HUES48 (cell line): ENCODE measurements at regions not wholly inside any gene's neighbourhood (a gene's known extent, or its start where the extent isn't known, plus 50 kb on each side); places are given as distances from the start of the nearest gene placed in this dataset.

Source experiments
- H3K27ac ChIP-seq: one replicate; pipeline ENCODE4 v1.7.0; 2013; ENCODE audit warnings: low read depth, low read length, inconsistent platforms
- H3K27me3 ChIP-seq: 2 replicates; pipeline ENCODE4 v1.6.1; 2013; ENCODE audit warnings: mild to moderate bottlenecking, low read length; ENCODE audit not compliant: control insufficient read depth, insufficient read depth
- H3K36me3 ChIP-seq: 2 replicates; pipeline ENCODE4 v1.6.1; 2013; ENCODE audit warnings: low read length; ENCODE audit not compliant: control insufficient read depth, insufficient read depth
- H3K4me1 ChIP-seq: 2 replicates; pipeline ENCODE4 v1.6.1; 2013; ENCODE audit warnings: mild to moderate bottlenecking, low read length; ENCODE audit not compliant: control insufficient read depth, insufficient read depth
- H3K4me3 ChIP-seq: 2 replicates; pipeline ENCODE4 v1.5.1; 2013; ENCODE audit warnings: mild to moderate bottlenecking, low read depth, low read length
- H3K9ac ChIP-seq: 2 replicates; pipeline ENCODE4 v1.6.1; 2013; ENCODE audit warnings: mild to moderate bottlenecking, low read depth, low read length, moderate library complexity
- H3K9me3 ChIP-seq: 2 replicates; pipeline ENCODE4 v1.6.1; 2013; ENCODE audit warnings: low read length; ENCODE audit not compliant: control insufficient read depth, insufficient read depth

DNA sequence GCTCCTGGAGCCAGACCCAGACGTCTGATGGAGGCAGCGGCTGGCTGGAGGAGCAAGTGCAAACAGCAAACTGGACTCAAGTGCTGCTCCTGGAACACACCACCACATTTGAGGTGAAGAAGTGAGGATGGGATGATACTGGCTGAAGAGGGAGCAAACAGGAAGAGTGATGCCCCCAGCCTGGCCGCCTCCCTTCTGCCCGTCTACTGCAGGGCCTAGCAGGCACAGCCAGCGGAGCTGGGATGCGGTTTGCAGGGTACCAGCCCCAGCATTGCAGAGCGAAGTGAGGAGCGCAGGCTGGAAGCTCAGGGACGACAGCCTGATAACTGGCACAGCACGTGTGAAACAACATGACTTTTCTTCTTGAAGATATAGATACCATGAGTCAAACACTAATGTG is 111.8 kb upstream of the ZNF32 start:
- Histone ChIP-seq H3K27ac (no peak overlapping the region), H3K9ac (no peak overlapping the region), H3K4me1 (peaks cover under 1% of the 10 kb centered on the region; the same call in 1 of the 2 replicates), H3K36me3 (no peaks in the 10 kb centered on the region), H3K9me3 (no peaks in the 10 kb centered on the region), H3K4me3 (no peak overlapping the region), H3K27me3 (peaks cover 9% of the 10 kb centered on the region)

- Histone ChIP-seq H3K36me3 (no peaks in the 10 kb centered on the region), H3K4me1 (peaks cover 13% of the 10 kb centered on the region), H3K27ac (no peak overlapping the region), H3K27me3 (peaks cover 15% of the 10 kb centered on the region), H3K9me3 (no peaks in the 10 kb centered on the region), H3K4me3 (no peak overlapping the region), H3K9ac (no peak overlapping the region)
These were observed 110.5 kb upstream of the ZNF32 start for GRCh38 chr10:43759216-43759615.

DNA sequence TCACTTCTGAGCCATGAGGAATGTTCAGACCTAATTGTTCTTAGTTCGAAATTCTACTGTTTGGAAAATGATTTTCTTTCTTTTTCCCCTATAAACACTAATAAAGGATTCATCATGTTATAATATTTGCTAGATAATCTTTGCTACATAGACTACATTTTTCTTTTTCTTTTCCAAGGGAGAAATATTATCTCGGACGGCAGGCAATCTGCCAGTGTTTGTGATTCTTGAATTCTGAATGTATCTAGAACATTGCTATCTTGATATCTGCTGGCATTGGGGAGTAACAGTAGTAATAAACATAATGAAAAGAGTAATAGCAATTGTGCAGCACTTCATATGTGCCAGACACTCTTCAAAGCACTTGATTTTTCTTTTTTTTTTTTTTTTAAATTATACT is 107.7 kb upstream of the ZNF32 start:
- Histone ChIP-seq H3K27ac (no peak overlapping the region), H3K36me3 (no peaks in the 10 kb centered on the region), H3K27me3 (peaks cover 21% of the 10 kb centered on the region), H3K4me3 (no peak overlapping the region), H3K9me3 (no peaks in the 10 kb centered on the region), H3K4me1 (peaks cover 14% of the 10 kb centered on the region), H3K9ac (no peak overlapping the region)

DNA sequence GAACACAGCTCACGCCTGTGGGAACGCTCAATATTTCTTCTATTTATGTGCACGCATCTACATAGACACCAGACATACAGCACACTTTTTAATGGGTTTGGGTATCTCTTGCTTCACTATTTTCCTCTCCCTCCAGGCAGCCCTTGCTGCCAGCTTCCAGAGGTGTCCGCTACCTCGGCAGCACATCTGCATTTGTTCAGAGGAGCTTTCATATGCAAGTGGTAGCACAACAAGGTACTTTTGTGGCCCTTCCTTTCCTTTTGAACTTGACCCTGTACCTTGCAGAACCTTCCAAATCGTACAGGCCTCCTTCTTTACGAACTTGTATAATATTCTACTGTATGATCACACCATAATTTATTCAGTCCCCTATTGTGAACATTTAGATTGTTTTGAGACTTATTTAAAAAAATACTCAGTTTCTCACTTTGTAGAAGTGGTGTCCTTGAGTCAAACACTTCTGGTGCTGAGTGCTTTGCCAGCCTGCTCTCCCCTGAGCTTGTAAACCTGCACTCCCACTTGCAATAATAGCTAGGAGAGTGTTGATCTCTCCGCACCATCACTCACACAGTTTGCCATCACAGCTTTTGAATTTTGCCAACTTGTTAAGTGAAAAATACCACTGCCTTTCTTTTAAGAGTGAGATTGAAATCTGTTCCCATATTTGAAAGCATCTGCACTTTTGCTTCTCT is 106.0 kb upstream of the ZNF32 start:
- Histone ChIP-seq H3K27ac (no peak overlapping the region), H3K4me3 (no peak overlapping the region)

GRCh38 chr10:43753397-43754061 is 104.8 kb upstream of the ZNF32 start:
- no peaks in the 10 kb centered on the region for H3K36me3 ChIP-seq
- no peak overlapping the region for H3K27ac ChIP-seq
- peaks cover 14% of the 10 kb centered on the region for H3K4me1 ChIP-seq
- H3K9ac ChIP-seq = no peak overlapping the region
- no peak overlapping the region for H3K4me3 ChIP-seq
- no peaks in the 10 kb centered on the region for H3K9me3 ChIP-seq
- H3K27me3 ChIP-seq = peaks cover 25% of the 10 kb centered on the region

More for the DNA sequence above, 106.0 kb upstream of the ZNF32 start:
- H3K9me3 ChIP-seq = no peaks in the 10 kb centered on the region
- peaks cover 23% of the 10 kb centered on the region for H3K27me3 ChIP-seq
- H3K36me3 ChIP-seq = no peaks in the 10 kb centered on the region
- H3K4me1 ChIP-seq = peaks cover 14% of the 10 kb centered on the region
- no peak overlapping the region for H3K9ac ChIP-seq

GRCh38 chr10:43752682-43753081 is 104.0 kb upstream of the ZNF32 start:
- Histone ChIP-seq H3K4me1 (peaks cover 14% of the 10 kb centered on the region), H3K9me3 (no peaks in the 10 kb centered on the region), H3K27ac (no peak overlapping the region), H3K36me3 (no peaks in the 10 kb centered on the region), H3K27me3 (peaks cover 25% of the 10 kb centered on the region), H3K9ac (no peak overlapping the region), H3K4me3 (no peak overlapping the region)

- H3K36me3 ChIP-seq = no peaks in the 10 kb centered on the region
- H3K4me3 ChIP-seq = no peak overlapping the region
- H3K4me1 ChIP-seq = peaks cover 14% of the 10 kb centered on the region
- no peak overlapping the region for H3K27ac ChIP-seq
- H3K9ac ChIP-seq = no peak overlapping the region
- peaks cover 25% of the 10 kb centered on the region for H3K27me3 ChIP-seq
- H3K9me3 ChIP-seq = no peaks in the 10 kb centered on the region
These were observed 103.0 kb upstream of the ZNF32 start for GRCh38 chr10:43751646-43752045.

GRCh38 chr10:43749940-43750552 is 101.4 kb upstream of the ZNF32 start:
- Histone ChIP-seq H3K4me1 (peaks cover 9% of the 10 kb centered on the region), H3K27me3 (peaks cover 11% of the 10 kb centered on the region), H3K9me3 (no peaks in the 10 kb centered on the region), H3K4me3 (no peak overlapping the region), H3K27ac (no peak overlapping the region), H3K9ac (no peak overlapping the region), H3K36me3 (no peaks in the 10 kb centered on the region)

DNA sequence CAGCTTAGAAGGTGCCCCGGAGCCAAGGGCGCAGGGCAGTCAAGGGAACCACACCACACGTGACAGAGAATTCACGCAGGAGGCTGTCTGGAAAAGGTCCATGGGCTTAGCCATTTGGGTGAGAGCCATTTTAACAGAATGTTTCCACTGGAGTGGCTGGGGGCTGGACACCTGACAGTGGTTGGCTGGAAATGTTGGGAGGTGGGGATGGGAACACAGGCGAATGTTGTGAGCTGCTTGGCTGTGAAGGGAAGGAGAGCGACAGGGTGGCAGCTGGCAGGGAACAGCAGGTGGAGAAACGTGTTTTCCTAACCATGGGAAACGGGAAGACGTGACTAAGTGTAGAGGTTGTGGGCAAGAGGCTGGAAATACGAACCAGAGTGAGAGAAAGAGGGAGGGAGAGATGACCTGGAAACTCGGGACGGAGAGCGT is 100.5 kb upstream of the ZNF32 start:
- no peak overlapping the region for H3K27ac ChIP-seq
- no peaks in the 10 kb centered on the region for H3K36me3 ChIP-seq
- no peaks in the 10 kb centered on the region for H3K9me3 ChIP-seq
- peaks cover 10% of the 10 kb centered on the region for H3K27me3 ChIP-seq
- H3K4me3 ChIP-seq = no peak overlapping the region
- H3K9ac ChIP-seq = no peak overlapping the region
- H3K4me1 ChIP-seq = 0 out of 2 replicates have a peak, but pooled peaks cover under 1% of the 10 kb centered on the region

- no peak overlapping the region for H3K4me3 ChIP-seq
- H3K36me3 ChIP-seq = no peaks in the 10 kb centered on the region
- H3K27me3 ChIP-seq = peaks cover 7% of the 10 kb centered on the region
- no peaks in the 10 kb centered on the region for H3K9me3 ChIP-seq
- no peak overlapping the region for H3K27ac ChIP-seq
- no peak overlapping the region for H3K9ac ChIP-seq
- H3K4me1 ChIP-seq = no peaks in the 10 kb centered on the region
These were observed 99.9 kb upstream of the ZNF32 start for GRCh38 chr10:43748560-43748959.

DNA sequence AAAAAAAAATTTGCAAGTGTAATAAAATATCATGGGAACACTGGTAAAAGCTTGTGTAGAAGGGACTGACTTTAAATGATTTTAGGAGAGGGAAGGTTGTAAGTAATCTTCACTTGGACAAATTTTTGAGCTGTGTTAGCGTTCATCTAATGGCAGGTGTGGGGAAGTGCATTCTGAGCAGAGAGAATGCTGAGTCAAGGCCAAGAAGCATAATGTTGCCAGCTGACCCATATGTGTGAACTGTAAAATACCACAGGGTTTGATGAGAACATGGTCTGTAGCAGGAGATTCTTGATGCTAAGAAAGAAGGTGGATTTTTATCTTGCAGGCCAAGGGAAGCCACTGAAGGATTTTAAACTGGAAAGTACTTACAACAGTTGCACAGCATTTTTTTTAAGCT is 98.2 kb upstream of the ZNF32 start:
- Histone ChIP-seq H3K36me3 (no peaks in the 10 kb centered on the region), H3K27ac (no peak overlapping the region), H3K9ac (no peak overlapping the region), H3K27me3 (peaks cover 4% of the 10 kb centered on the region; the same call in 1 of the 2 replicates), H3K4me1 (no peaks in the 10 kb centered on the region), H3K9me3 (no peaks in the 10 kb centered on the region), H3K4me3 (no peak overlapping the region)
